ENCODE measurements at regions not wholly inside any gene's neighbourhood (a gene's known extent, or its start where the extent isn't known, plus 50 kb on each side); places are given as distances from the start of the nearest gene placed in this dataset.

- TF ChIP-seq CTCF (conservative IDR thresholded peaks at IDR 0.05; ENCODE audit: low read length) = no peak
- no peak for TF ChIP-seq EZH2phosphoT487 (IDR thresholded peaks at IDR 0.05; ENCODE audit: borderline replicate concordance, low read depth, low read length)
Observed at GRCh38 chr20:57998981-57999464, 229.4 kb downstream of the ANKRD60 start.

Measured in OCI-LY7 (cell line).